OCI-M1 (cell line): ENCODE measurements at regions not wholly inside any gene's neighbourhood (a gene's known extent, or its start where the extent isn't known, plus 50 kb on each side); places are given as distances from the start of the nearest gene placed in this dataset.
A peak's percentile ranks its signal among the peaks of the same experiment; 100 is the strongest.
"Not testable (repeated sequence)": the region's sequence is repeated elsewhere in the genome, so short reads cannot be mapped to it uniquely, and the experiment has no call there.

Source experiments
- DNase-seq: peaks from one replicate; lab custom pipeline; 2025; lab: John Stamatoyannopoulos, UW

DNA sequence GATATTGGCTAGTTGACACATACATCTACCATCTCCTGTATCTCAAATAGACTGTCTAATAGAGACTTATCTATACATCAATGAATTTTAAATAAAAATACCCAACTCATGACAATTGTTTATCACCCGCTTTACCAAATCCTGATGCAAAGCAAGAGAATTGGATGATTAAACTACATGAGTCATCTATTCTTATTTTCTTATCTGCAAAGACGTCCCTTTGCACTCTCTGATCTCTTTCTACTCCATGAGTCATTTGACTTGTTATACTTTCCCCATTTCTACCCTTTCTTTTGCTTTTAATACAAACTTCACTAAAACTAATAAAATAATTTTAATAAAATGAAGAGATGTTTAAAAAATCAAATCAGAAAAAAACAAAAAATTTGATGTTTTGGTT lies 261.7 kb upstream of the MAP2 start:
- DNase-seq = peak; percentile 7

- no peak for DNase-seq
Measured at GRCh38 chr2:209181984-209182383, 241.9 kb upstream of the MAP2 start.

- DNase-seq = not testable (repeated sequence)
Measured at GRCh38 chr2:209186886-209187285, 237.0 kb upstream of the MAP2 start.

GRCh38 chr2:209189893-209190292 lies 234.0 kb upstream of the MAP2 start:
- no peak for DNase-seq

DNA sequence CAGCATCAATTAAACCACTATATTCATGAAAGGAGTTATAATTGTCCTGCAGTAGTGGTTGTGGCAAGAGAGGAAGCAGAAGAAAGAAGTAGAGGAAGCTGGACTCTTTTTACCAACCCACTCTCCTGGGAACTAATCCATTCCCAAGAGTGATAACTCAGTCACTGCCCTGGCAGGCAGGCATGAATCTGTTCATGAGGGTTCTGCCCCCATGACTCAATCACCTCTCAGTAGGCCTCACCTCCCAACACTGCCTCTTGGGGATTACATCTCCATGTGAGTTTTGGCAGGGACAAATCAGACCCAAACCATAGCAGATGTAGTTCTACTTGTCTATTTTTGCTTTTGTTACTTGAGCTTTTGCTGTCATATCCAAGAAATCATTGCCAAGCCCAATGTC lies 232.7 kb upstream of the MAP2 start:
- DNase-seq = no peak

DNA sequence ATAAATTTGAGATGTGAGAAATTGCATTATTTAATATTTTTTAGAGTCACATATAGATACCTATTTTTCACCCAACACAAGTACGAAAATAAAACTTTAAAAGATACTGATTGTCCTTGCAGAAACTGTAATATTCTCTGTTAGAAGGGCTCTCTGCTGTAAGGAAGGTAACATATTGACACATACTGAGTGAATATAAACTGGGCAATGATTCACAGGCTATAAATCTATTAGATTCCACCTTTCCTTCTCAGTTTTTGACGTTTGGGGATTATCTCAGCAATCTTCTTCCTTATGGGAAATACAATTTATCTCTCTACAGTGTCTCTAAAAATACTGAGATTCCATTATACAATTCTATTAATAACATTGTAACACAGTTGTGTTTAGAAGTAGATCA lies 229.1 kb upstream of the MAP2 start:
- no peak for DNase-seq

DNA sequence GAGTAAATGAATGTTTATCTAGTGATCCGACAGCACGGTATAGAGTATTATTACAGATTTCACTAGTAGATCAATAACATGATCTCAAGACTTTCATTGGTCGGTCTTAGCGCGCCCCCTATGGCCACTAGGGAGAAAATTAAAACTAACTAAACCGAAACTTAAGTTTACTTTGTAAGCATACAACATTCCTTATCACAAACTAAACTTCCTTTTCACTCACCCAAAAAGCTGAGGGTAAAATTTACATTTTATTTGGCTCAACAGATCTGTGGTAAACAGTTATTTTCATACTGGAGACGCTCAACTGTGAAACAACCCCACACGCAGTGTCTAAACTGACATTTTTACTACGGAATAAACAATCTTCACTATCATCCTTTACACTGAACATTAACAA lies 215.6 kb upstream of the MAP2 start:
- peak; percentile 75 for DNase-seq

DNA sequence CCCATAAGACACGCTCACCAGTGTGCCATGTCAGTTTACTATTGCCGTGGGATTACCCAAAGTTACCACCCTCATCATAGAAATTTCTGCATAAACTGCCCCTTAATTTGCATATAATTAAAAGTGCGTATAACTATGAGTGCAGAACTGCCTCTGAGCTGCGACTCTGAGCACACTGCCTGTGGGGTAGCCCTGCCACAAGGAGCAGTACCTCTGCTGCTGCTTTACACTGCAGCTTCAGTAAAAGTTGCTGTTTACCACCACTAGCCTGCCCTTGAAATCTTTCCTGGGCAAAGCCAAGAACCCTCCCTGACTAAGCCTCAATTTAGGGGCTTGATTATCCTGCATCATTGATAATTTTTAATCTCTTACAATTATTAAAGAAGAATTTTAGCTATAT lies 213.9 kb upstream of the MAP2 start:
- no peak for DNase-seq

DNA sequence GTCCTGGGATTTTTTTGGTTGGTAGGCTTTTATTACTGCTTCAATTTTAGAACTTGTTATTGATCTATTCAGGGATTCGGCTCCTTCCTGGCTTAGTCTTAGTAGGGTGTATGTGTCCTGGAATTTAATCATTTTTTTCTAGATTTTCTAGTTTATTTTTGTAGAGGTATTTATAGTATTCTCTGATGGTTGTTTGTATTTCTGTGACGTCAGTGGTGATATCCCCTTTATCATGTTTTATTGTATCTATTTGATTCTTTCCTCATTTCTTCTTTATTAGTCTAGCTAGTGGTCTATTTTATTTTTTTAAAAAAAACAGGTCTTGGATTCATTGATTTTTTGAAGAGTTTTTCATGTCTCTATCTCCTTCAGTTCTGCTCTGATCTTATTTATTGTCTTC lies 193.3 kb upstream of the MAP2 start:
- no peak for DNase-seq

DNA sequence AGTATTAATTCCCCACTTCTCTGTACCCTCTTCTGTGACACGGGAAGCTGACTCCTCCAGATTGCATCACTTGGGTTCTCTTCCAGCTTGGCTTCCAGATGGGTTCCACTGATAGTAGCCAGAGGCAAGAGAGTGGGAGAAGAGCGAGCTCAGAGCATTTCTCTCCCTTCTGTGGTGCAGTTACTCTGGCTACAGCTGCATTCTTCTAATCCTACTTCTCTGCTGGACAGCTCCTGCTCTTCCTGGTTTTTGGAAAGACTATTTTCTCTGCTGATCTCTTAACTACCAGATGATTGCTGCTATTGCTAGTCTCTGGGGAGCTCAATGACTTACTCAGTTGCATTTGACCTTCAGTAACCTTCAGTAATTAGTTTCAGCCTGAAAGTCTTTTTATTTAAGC lies 187.5 kb upstream of the MAP2 start:
- DNase-seq = peak; percentile 17

DNA sequence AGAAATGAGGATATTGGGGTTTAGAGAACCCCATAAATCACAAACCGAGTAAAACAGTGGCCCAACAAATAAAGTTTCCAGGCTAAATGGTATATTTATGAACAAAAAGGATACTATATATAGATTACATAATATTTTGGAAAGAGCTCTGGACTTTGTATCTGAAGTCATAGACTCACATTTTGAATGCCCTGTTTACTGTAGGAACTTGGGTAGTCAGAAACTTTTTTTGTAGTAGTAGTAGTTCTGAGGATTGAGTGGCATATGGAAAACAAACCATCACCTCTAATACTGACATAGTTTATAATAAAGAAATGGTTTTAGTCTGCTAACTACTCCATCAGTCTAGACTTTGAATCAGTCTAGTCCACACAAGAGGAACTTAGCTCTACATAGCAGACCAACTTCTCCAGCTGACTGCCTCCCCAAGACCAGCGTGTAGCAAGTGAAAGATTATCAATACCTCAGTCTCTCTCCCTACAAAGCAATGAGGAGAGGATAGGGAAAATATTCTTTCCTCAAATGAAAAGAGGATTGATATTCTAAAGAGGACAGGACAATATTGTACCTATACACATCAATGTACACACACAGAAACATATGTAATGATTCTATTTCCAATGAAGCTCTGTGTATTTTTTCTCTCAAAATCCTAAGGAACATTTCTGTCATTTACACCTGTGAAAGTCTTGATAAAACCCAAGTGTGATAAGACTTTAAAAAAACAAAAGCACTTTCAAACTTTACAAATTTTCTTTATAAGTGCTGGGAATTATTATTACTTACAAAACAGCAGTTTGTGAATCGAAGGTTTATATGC lies 184.9 kb upstream of the MAP2 start:
- no peak for DNase-seq

DNA sequence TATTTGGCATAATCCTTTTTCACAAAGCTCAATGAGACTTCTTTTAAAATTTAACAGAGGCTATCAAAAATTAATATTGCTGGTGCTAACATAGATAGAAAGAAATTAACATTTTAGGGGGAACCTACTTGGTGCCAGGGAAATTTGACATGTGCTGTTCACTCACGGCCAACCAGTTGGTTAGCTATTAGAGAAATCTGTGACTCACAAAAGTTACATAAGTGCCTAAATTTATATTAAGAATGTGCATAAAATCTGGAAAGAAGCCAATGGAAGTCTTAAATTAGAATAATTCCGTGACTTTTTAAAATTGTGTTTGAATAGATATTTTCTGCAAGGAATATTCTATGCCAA lies 184.3 kb upstream of the MAP2 start:
- no peak for DNase-seq

- no peak for DNase-seq
Measured at GRCh38 chr2:209240204-209240603, 183.6 kb upstream of the MAP2 start.

- no peak for DNase-seq
Measured at GRCh38 chr2:209253544-209253943, 170.3 kb upstream of the MAP2 start.

- DNase-seq = no peak
Measured at GRCh38 chr2:209259767-209260166, 164.1 kb upstream of the MAP2 start.

GRCh38 chr2:209260281-209260680 lies 163.6 kb upstream of the MAP2 start:
- no peak for DNase-seq

- not testable (repeated sequence) for DNase-seq
Measured at GRCh38 chr2:209261366-209262053, 162.3 kb upstream of the MAP2 start.

GRCh38 chr2:209269024-209269423 lies 154.8 kb upstream of the MAP2 start:
- no peak for DNase-seq

DNA sequence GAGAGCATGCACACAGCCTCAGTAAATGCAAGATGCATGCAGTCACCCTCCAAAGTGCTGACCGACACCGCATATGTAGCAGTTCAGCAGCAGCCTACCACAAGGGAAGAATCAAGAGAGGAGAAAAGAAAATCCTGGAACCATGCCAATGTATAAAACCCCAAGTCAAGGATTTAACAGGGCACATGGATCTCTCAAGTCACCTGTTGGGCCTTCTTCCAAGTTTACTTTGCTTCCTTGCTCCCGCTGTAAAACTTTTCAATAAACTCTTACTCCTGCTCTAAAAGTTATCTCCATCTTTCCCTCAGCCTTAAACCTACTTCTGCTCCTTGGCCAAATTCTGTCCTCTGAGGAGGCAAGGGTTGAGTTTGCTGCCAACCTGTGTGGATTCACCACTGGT lies 147.8 kb upstream of the MAP2 start:
- DNase-seq = no peak

DNA sequence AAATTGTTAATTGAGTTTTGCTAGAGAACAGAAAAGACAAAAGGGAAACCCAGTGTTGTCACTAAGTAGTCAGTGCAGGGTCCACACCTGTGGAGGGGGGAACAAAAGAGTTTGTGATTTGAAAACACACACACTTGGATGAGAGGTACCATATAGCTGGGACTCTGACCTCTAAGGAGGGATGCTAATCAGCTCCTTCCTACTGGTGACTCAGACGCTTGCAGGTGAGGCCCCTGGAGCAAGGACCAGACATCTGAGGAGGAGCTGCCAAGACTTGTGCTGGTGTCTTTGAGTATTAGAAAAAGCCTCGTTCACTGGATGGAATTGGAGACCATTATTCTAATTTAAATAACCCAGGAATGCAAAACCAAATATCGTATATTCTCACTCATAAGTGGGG lies 146.4 kb upstream of the MAP2 start:
- DNase-seq = no peak

DNA sequence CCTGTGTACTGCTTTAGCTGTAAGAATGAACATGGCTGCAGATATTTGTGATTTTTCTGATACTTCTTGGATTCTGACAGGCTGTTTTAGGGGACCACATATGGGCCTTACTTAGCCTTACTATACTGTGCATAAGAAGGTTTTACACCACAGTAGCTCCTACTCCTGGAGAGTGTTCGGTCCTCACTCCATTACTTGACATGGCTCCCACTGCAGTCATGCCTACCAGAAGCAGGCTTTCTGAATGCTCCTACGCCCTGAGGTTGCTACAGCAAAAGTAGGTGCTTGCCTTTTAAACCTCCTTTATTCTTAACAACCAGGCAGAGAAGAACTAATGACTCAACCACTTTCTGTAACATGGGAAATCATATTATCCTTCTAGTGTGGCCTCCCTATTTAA lies 125.2 kb upstream of the MAP2 start:
- DNase-seq = no peak

- DNase-seq = not testable (repeated sequence)
Measured at GRCh38 chr2:209299478-209299877, 124.4 kb upstream of the MAP2 start.

GRCh38 chr2:209300766-209301165 lies 123.1 kb upstream of the MAP2 start:
- DNase-seq = not testable (repeated sequence)

- DNase-seq = no peak
Measured at GRCh38 chr2:209305026-209305425, 118.8 kb upstream of the MAP2 start.
